GM18907 (cell line): ENCODE measurements at regions not wholly inside any gene's neighbourhood (a gene's known extent, or its start where the extent isn't known, plus 50 kb on each side); places are given as distances from the start of the nearest gene placed in this dataset.

Experiments
- ATAC-seq: cut with Tn5 transposase; IDR thresholded peaks from one replicate; pipeline ENCODE4 v1.9.1; 2021; ENCODE audit warnings: mild to moderate bottlenecking, moderate library complexity; ENCODE audit not compliant: unreplicated experiment

- ATAC-seq = no peak
Measured at GRCh38 chr2:198817536-198817935, 640.2 kb downstream of the SATB2 start.

GRCh38 chr2:198815626-198816025 is 642.1 kb downstream of the SATB2 start:
- ATAC-seq = no peak

GRCh38 chr2:198811198-198811597 is 646.5 kb downstream of the SATB2 start:
- ATAC-seq = no peak

DNA sequence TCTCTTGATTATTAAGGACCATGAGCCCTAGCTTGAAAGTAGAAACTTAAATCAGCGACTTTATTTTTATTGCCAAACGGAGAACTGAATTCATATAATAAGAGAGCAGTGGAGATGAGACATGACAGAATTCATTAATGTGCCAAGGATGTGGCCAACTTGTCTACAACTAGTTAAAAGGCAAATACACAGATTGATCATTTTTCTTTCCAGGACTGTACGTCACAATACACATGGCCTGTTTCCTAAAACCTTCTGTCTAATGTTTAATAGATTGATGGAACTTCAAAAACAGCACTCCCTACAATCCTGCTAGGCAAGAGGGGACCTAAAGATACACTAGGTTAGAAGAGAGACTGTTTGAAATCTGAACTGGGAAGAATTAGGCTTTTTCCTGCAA is 647.8 kb downstream of the SATB2 start:
- no peak for ATAC-seq

- no peak for ATAC-seq
Measured at GRCh38 chr2:198807131-198807530, 650.6 kb downstream of the SATB2 start.

GRCh38 chr2:198795419-198795818 is 662.3 kb downstream of the SATB2 start:
- ATAC-seq = no peak

GRCh38 chr2:198791623-198792022 is 666.1 kb downstream of the SATB2 start:
- no peak for ATAC-seq

- no peak for ATAC-seq
Measured at GRCh38 chr2:198788676-198789075, 669.1 kb downstream of the SATB2 start.

- no peak for ATAC-seq
Measured at GRCh38 chr2:198782734-198783133, 675.0 kb downstream of the SATB2 start.

- ATAC-seq = no peak
Measured at GRCh38 chr2:198776616-198777406, 680.9 kb downstream of the SATB2 start.

- ATAC-seq = no peak
Measured at GRCh38 chr2:198775737-198776136, 682.0 kb downstream of the SATB2 start.

DNA sequence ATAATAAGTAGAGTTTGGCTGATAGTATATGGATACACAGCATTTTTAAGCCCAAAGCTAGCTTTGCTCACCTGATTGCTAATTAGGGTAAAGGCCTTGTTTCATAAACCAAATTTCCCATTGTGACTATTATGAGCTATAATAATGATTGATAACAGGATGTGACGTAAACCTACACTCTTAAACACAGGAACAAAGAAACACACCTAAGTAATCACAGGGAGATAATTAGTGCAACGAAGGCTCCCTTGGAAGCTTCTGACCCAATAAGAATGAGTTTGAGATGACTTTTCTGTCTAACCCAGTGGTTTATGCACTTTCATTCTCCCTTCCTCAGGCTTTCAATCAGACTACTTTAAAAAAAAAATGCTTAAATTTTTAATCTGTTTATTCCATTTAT is 683.2 kb downstream of the SATB2 start:
- no peak for ATAC-seq

DNA sequence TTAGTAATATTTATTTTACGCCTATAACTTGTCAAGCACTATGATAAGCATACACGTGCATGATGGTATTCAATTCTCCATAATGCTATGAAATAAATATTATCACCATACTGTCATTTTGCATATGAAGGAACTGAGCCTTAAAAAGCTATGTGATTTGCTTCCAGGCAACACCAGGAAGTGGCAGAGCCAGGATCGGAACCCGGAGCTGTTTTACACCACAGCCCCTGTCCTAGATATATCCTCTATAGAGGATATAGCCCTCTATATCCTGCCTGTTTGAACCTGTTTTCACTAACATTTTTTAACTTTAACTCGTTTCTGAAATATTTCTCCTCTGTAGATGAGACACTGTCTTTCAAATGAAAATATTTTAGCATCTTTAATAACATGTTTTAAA is 690.0 kb downstream of the SATB2 start:
- no peak for ATAC-seq

GRCh38 chr2:198763793-198764192 is 693.9 kb downstream of the SATB2 start:
- no peak for ATAC-seq

GRCh38 chr2:198762441-198762840 is 695.3 kb downstream of the SATB2 start:
- no peak for ATAC-seq

DNA sequence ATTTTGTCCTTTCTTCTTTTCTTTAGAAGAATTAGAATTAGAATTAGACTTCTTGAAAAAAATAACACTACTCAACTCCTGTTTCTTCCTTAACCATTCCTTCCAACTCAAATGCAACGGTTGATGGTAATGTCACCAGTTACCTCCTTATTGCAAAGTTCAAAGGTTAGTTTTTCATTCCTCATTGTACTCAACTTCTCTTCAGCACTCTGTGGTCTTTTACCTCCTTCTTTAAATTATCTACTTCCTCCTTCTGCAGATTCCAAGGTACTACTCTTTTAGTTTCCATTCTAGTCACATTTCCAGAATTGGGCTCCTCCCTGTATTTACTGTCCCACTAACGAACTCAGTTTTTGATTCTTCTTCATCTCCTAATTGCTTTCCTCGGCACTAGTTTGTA is 700.7 kb downstream of the SATB2 start:
- no peak for ATAC-seq

DNA sequence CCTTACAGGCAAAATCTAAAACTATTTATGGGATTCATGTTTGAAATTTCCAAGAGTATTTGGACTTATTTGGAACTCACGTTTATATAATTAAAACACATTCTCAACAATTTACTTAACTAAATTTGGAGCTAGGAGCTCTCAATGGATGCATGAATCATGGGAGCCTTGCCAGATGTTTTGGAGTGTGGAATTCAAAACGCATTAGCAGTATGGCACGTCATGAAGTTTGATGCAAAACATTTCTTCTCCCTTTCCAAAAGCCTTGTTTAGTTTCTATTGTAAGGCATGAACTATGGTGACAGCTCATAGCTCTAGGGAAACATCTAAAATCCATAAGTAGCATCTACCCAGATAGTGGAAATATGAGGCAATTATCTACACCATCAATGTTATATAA is 701.6 kb downstream of the SATB2 start:
- ATAC-seq = no peak

DNA sequence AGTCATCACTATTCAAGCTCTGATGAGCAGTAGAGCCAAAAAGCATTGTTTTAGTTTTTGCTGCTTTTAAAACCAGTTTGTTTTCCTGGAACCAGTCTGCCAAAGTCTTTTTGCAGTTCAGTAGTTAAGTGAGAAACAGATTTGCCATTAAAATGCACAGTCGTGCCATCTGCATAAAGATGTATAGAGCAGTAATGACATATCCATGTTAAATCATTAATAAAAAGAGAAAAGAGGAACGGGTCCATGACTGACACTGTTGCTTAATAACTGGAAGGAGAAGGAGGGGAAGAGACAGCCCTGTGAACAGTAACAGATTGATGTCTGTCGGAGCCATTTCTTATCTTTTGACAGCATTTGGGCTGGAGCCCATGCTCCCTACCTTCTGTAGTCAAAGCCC is 704.6 kb downstream of the SATB2 start:
- ATAC-seq = no peak

DNA sequence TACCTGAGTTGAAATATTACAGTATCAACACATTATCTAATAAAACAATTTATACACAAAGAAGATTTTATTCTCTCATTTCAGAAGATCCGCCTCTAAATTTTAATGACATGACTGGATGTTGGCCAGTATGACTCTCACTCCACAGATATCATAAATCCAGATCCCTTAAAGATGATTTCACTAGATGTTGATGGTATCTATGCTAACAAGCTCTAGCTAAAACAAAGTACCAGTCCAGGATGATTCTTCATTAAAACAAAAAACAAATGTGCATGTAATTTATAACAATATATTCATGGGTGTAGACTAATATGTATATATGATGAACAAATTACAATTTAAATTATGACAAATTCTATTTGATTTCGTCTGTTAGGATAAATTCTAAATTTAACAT is 708.4 kb downstream of the SATB2 start:
- no peak for ATAC-seq

DNA sequence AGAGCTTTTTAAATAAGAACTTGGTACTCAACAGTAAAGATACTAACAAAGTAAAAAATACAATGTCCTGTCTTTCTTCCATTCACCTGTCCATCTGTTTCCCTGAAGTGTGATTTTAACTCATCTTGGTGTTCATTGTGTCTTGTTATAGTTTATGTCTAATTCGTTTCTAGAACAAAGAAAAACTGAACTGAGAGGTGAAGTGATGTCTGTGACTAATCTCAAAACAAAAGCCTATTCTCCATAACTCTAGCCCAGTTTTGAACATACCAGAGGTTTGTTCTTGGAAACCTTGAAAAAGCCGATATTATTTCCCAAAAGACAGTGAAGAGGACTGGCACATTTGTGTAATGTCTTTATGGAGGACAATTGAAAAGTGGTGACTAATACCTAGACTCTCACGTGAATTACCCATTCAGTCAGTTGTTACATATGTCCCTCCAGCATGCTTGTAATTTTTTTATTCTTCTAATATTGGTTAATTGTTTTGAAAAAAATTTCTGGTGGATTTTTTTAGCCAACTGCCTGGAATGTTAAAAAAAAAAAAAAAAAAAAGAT is 725.8 kb downstream of the SATB2 start:
- no peak for ATAC-seq

DNA sequence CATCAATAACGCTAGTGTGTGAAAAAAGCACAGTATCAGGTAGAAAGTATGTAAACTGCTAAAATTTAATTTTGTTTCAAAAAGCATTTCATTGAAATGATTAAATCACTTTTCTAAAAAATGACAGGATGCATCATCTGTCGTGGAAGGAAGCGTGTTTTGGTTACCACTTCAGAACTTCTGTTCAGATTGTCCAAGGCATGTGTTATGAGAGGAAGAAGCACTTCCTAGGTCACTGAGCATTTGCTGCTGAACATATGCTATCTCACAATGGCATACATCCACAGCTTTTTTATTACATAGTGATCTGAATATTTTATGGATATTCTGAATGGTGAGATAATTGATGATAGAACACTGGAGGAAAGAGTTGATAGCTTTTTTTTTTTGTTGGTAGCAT is 737.5 kb downstream of the SATB2 start:
- ATAC-seq = no peak

- ATAC-seq = no peak
Measured at GRCh38 chr2:198717451-198717850, 740.3 kb downstream of the SATB2 start.

DNA sequence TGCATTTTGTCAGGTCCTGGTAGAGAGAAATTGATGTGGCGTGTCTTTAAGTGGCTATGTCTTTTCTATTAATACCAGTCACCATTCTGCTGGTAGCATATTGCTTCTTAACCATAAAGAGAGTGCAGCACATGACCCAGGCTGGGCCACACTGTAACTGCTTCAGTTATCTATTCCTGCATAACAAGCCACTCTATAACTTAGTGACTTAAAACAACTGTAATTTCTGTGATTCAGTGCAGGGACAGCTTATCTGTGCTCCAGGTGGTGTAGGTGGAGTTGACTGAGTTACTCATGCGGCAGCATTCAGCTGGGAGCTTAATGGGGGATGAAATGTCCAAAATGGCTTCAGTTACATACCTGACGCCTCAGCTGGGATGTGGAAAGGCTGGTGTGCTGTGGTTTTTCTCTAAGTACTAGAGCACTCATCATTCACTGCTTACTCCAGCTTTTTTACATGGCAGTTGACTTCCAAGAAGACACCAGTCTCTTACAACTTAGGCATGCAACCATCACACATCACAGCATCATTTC is 742.4 kb downstream of the SATB2 start:
- ATAC-seq = no peak
